GM12872 (cell line): ENCODE measurements at regions not wholly inside any gene's neighbourhood (a gene's known extent, or its start where the extent isn't known, plus 50 kb on each side); places are given as distances from the start of the nearest gene placed in this dataset.

Experiments used
- CTCF ChIP-seq: IDR thresholded peaks from 3 replicates; pipeline ENCODE4 v1.5.1; 2011; ENCODE audit warnings: low read depth, mild to moderate bottlenecking, low read length, moderate library complexity; ENCODE audit not compliant: insufficient read depth

DNA sequence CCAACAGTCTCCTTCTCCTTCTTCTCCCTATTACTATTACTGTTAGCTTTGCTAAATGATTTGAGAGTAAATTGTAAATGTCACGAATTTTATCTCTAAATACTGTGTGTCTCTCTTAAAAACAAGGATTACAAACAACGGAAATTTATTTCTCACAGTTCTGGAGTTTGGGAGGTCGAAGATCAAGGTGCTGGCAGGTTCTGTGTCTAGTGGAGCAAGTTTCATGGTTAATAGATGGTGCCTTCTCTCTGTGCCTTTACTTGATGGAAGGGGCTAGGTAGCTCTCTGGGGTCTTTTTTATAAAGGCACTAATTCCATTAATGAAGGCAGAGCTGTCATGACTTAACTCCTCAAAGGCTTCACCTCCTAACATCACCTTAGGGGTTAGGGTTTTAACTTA lies 237.9 kb downstream of the MAN2A1 start:
- TF ChIP-seq CTCF = no peak

DNA sequence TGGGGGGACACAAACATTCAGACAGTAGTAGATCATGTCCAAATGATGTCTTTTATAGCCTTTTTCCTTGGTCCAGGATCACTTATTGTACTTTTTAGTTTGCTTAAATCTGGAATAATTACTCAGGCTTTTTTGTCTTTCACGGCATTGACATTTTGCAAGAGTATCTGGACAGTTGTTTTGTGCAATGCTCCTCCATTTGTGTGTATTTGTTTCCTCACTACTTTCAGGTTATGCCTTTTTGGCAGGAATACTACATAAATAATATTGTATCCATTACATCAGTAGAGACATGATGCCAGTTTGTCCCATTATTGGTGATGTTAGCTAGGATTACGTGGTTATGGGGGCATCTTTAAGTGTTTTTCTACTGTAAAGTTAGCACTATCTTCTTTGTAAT lies 238.3 kb downstream of the MAN2A1 start:
- no peak for TF ChIP-seq CTCF

GRCh38 chr5:109928811-109929210 lies 239.1 kb downstream of the MAN2A1 start:
- TF ChIP-seq CTCF = no peak

DNA sequence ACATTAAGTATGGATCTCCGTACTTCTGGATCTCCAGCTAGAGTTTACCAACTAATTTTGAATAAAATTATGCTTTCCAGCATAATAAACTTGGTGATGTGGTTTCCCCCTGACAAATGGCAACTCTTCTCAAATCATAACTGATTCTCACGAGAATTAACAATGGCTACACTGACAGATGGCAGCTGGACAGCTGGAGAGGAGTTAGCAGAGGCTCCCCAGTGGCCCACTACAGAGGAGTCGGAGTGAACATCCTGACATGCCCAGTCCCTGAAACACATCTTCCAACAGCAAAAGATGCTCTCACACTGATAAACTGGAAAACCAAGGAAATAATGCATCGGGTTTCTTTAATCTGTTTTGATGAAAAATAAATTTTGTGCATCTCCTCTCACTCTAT lies 239.6 kb downstream of the MAN2A1 start:
- TF ChIP-seq CTCF = no peak

GRCh38 chr5:109929911-109930310 lies 240.2 kb downstream of the MAN2A1 start:
- no peak for TF ChIP-seq CTCF

GRCh38 chr5:109931049-109931780 lies 241.5 kb downstream of the MAN2A1 start:
- TF ChIP-seq CTCF = no peak

- no peak for TF ChIP-seq CTCF
These were observed 246.2 kb downstream of the MAN2A1 start for GRCh38 chr5:109935833-109936490.
